HG03565 (cell line): ENCODE measurements at regions not wholly inside any gene's neighbourhood (a gene's known extent, or its start where the extent isn't known, plus 50 kb on each side); places are given as distances from the start of the nearest gene placed in this dataset.

Experiments used
- ATAC-seq: cut with Tn5 transposase; IDR thresholded peaks from one replicate; pipeline ENCODE4 v1.9.1; 2021; ENCODE audit warnings: mild to moderate bottlenecking, moderate library complexity; ENCODE audit not compliant: unreplicated experiment

DNA sequence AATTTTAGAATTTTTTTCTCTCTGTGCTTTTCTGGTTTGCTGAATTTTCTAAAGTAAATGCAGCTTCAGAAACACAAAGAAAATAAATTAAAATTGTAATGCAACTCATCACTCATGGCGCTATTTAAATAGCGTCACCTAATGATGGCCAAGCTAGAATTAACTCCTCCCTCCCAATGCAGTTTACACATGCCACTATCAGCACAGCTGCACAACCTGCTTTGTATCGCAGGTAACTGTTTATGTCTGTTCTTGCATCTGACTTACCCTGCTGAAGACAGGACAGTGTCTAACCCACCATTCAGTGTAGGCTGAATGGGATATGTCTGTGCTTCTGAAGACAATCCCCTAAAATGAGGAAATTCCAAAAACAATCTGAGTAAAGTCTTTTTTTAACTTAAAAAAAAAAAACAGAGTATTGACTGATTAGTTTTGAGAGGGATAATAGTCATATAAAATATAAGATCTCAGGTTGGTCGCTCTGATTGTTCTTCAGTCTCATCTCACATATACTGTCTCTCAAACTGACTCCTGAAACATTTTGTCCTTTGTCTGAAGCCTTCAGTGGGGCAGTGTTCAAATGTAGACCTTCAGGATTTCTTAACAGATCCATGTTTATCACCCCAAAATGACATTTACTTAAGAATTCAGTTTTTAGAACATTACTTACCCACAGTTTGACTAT, 271.4 kb downstream of the ZEB2 start:
- ATAC-seq: no peak

GRCh38 chr2:144244938-144245337, 275.0 kb downstream of the ZEB2 start:
- ATAC-seq: no peak

GRCh38 chr2:144242311-144242710, 277.6 kb downstream of the ZEB2 start:
- ATAC-seq: no peak

GRCh38 chr2:144241801-144242200, 278.1 kb downstream of the ZEB2 start:
- ATAC-seq: no peak

GRCh38 chr2:144240656-144241339, 279.1 kb downstream of the ZEB2 start:
- ATAC-seq: peak; percentile 73

DNA sequence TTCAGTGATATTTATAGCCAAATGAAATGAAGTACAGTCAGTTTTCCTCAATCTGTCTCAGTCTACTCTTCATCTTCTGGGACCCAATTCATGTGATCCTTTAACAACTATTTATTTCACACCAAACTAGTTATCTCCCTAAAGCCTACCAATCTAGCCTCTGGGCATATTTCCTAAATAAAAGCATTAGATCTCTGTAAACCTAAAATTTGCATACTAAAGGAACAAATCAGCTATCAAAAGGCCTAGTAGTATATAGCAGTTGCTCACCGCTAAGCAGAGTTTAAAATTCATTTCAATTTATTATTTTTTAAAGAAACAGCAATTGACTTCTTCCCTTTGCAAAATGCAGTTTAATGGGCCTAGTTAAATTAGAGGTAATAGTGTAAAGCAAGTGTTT, 280.2 kb downstream of the ZEB2 start:
- no peak for ATAC-seq

- no peak for ATAC-seq
Observed at GRCh38 chr2:144239306-144239705, 280.6 kb downstream of the ZEB2 start.

DNA sequence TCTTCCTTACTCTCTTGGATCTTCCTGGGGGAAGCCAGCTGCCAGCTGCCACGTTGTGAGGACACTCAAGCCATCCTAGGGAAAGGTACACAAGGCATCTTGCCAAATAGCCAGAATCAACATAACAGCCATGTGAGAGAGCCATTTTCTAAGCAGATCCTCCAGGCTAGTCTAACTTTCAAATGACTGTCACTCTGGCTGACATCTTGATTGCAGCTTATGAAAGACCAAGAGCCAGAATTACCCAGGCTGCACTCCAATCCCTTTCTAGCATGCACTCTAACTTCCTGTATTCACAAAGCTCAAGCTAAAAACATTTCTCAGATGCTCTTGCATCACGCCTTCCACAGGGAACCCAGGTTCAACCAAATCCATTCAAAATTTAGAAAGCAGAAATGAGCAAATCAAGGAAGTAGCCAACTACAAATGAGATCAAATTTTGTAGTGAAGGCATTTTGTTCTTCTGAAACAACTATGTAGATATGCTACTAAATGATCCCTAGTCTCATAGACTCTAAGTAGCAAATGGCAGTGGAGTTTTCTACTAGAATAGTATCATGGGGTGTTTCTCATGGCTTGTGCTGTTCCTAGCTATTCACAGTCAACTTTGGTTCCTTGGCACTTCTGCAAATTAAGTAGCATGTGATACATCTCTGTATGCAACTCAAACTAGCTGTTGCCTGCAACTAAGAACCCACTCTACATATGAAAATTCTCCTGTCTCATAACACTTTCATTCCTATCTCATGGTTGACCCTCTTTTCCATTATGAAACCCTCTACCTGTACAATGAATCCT, 281.9 kb downstream of the ZEB2 start:
- ATAC-seq: no peak

DNA sequence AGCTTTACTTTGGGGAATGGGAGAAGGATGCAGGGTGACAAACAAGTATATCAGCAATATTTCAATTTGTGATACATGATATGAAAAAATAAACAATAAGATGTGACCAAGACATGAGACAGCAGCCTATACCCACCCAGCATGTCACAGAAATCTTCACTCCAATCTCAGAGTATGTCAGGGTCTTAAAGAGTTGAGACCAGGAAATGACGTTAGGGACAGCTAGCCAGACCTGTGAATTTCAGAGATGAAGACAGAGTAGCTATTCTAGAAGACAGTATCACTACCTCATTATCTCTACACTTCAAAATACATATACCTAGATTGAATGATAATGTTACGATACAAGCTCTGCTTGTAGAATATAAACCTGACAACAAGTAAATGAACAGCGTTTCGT, 282.8 kb downstream of the ZEB2 start:
- ATAC-seq: no peak

DNA sequence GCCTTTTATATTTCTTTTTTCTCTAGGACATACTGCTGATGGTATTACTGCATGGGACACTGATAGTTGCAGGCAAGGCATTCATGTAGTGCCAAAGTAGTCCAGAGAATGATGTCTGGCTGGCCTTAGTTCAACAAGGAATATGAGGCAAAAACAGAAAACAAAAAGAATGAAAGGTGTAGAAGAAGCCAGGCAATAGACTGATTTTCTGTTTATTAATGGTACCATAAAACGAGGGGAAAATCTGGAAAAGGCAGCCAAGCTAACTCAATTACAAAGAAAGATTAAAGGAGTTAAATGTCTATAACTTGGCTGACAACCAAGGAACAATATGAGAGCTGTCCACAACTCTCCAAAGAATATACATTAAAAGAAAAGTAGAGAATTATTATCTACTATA, 284.9 kb downstream of the ZEB2 start:
- ATAC-seq: no peak

DNA sequence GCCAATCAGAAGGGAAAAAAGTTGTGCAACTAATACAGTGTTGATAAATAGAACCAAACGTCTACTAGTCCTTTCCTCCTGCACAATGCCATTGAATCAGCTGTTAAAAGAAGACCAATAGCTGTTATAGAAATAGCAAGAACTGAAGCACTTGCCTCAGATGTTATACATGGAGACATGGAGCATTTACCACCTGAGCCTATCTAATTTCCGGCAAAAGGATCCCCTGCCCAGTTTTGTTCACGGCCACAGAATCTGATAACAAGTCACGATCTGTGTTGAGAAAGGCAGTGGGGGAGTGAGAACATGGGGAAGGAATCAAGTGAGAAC, 285.4 kb downstream of the ZEB2 start:
- ATAC-seq: no peak

- no peak for ATAC-seq
Observed at GRCh38 chr2:144233733-144234541, 286.0 kb downstream of the ZEB2 start.

GRCh38 chr2:144233317-144233716, 286.6 kb downstream of the ZEB2 start:
- ATAC-seq: no peak

GRCh38 chr2:144230448-144231085, 289.4 kb downstream of the ZEB2 start:
- no peak for ATAC-seq

GRCh38 chr2:144230033-144230432, 289.9 kb downstream of the ZEB2 start:
- ATAC-seq: no peak

DNA sequence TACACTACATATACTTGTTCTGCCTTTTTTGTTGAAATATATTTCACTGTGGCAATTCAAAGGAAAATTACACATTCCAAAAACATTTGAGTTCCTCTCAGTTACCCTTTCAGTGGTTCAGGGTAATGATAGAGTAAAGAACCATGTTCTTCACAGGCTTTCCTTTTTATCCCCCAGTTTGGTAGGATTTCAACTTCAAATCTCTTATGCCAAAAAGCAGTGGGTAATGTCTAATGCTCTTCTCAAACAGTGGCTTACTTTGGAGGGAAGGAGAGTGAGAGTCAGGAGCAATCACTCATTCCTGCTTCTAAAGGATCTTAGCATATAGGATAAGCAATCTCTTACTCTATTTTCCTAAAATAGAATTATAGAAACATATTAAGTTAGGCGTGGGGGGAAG, 290.6 kb downstream of the ZEB2 start:
- no peak for ATAC-seq

- ATAC-seq: no peak
Observed at GRCh38 chr2:144227427-144228105, 292.4 kb downstream of the ZEB2 start.

- no peak for ATAC-seq
Observed at GRCh38 chr2:144225076-144225475, 294.8 kb downstream of the ZEB2 start.

DNA sequence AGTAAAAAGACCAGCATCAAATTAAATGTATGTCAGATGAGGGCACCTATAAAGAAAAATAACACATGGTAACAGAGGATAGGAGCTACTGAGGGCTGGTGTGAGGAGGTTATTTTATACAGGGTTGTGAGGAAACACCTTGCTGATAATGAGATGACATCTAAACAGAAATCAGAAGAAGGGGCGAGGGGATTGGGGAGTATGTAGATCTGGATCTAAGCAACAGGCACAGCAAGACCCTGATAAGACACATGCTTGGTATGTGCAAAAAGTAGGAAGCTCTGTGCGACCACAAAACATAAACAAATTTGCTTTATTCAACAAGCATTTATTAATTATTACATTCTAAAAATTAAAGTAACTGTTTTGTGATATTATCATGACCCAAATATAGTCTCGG, 295.4 kb downstream of the ZEB2 start:
- ATAC-seq: no peak

GRCh38 chr2:144219979-144220378, 299.9 kb downstream of the ZEB2 start:
- no peak for ATAC-seq
